ENCODE measurements at regions not wholly inside any gene's neighbourhood (a gene's known extent, or its start where the extent isn't known, plus 50 kb on each side); places are given as distances from the start of the nearest gene placed in this dataset.
"Not testable (repeated sequence)": the region's sequence is repeated elsewhere in the genome, so short reads cannot be mapped to it uniquely, and the experiment has no call there.

- no peak for DNase-seq
These were observed 417.4 kb downstream of the TMEM135 start for GRCh38 chr11:87455180-87455579.

GRCh38 chr11:87454241-87454640, 416.5 kb downstream of the TMEM135 start:
- no peak for DNase-seq

GRCh38 chr11:87453531-87454089, 415.9 kb downstream of the TMEM135 start:
- DNase-seq, result no peak

GRCh38 chr11:87452025-87452424, 414.3 kb downstream of the TMEM135 start:
- DNase-seq, result not testable (repeated sequence)

- DNase-seq, result no peak
These were observed 413.7 kb downstream of the TMEM135 start for GRCh38 chr11:87451395-87451794.

GRCh38 chr11:87447606-87448005, 409.9 kb downstream of the TMEM135 start:
- DNase-seq, result no peak

- DNase-seq, result no peak
These were observed 407.3 kb downstream of the TMEM135 start for GRCh38 chr11:87444993-87445392.

GRCh38 chr11:87443707-87444106, 406.0 kb downstream of the TMEM135 start:
- DNase-seq, result no peak

- DNase-seq, result no peak
These were observed 402.5 kb downstream of the TMEM135 start for GRCh38 chr11:87440076-87440770.

- DNase-seq, result no peak
These were observed 400.7 kb downstream of the TMEM135 start for GRCh38 chr11:87438416-87438815.

GRCh38 chr11:87437844-87438223, 400.1 kb downstream of the TMEM135 start:
- no peak for DNase-seq

GRCh38 chr11:87437133-87437843, 399.6 kb downstream of the TMEM135 start:
- DNase-seq, result no peak

- DNase-seq, result no peak
These were observed 394.3 kb downstream of the TMEM135 start for GRCh38 chr11:87432022-87432421.

- no peak for DNase-seq
These were observed 393.7 kb downstream of the TMEM135 start for GRCh38 chr11:87431392-87431791.

GRCh38 chr11:87430821-87431220, 393.1 kb downstream of the TMEM135 start:
- DNase-seq, result no peak

GRCh38 chr11:87429996-87430395, 392.3 kb downstream of the TMEM135 start:
- no peak for DNase-seq

GRCh38 chr11:87428266-87428665, 390.5 kb downstream of the TMEM135 start:
- no peak for DNase-seq

- no peak for DNase-seq
These were observed 388.2 kb downstream of the TMEM135 start for GRCh38 chr11:87425943-87426342.

GRCh38 chr11:87425391-87425790, 387.7 kb downstream of the TMEM135 start:
- no peak for DNase-seq

- no peak for DNase-seq
These were observed 385.4 kb downstream of the TMEM135 start for GRCh38 chr11:87423161-87423560.

GRCh38 chr11:87422566-87422965, 384.8 kb downstream of the TMEM135 start:
- no peak for DNase-seq

GRCh38 chr11:87421422-87421821, 383.7 kb downstream of the TMEM135 start:
- DNase-seq, result no peak

- no peak for DNase-seq
These were observed 380.2 kb downstream of the TMEM135 start for GRCh38 chr11:87417951-87418350.

GRCh38 chr11:87405843-87406242, 368.1 kb downstream of the TMEM135 start:
- DNase-seq, result no peak

Data from stimulated activated CD4-positive, alpha-beta T cell treated with anti-CD3 and anti-CD28 coated beads, Interleukin-4, amount 100 ng/mL, for 1 hour (primary cell).